ENCODE measurements at regions not wholly inside any gene's neighbourhood (a gene's known extent, or its start where the extent isn't known, plus 50 kb on each side); places are given as distances from the start of the nearest gene placed in this dataset.

- no peak for TF ChIP-seq CTCF (IDR thresholded peaks at IDR 0.05)
- TF ChIP-seq POLR2A (IDR thresholded peaks at IDR 0.05) = no peak
Observed at GRCh38 chr2:35204881-35205280, 1150.7 kb upstream of the CRIM1 start.

Measured in uterus (tissue), 2 donors.